GM12864 (cell line): ENCODE measurements at regions not wholly inside any gene's neighbourhood (a gene's known extent, or its start where the extent isn't known, plus 50 kb on each side); places are given as distances from the start of the nearest gene placed in this dataset.
"Not testable (repeated sequence)": the region's sequence is repeated elsewhere in the genome, so short reads cannot be mapped to it uniquely, and the experiment has no call there.

Experiments used
- DNase-seq: peaks from one replicate; pipeline ENCODE4 v3.0.0-alpha.2; 2011; ENCODE audit warnings: low read depth
- H3K4me3 ChIP-seq: 2 replicates; pipeline ENCODE4 v1.5.1; 2011; ENCODE audit warnings: mild to moderate bottlenecking, low read depth, low read length, control low read depth
- TF ChIP-seq, protein P1 (sequence below): IDR thresholded peaks from 2 replicates; pipeline ENCODE4 v1.5.1; 2011; ENCODE audit warnings: low read depth, mild to moderate bottlenecking, moderate library complexity, low read length, control low read depth, inconsistent platforms; ENCODE audit errors: missing control alignments

DNA sequence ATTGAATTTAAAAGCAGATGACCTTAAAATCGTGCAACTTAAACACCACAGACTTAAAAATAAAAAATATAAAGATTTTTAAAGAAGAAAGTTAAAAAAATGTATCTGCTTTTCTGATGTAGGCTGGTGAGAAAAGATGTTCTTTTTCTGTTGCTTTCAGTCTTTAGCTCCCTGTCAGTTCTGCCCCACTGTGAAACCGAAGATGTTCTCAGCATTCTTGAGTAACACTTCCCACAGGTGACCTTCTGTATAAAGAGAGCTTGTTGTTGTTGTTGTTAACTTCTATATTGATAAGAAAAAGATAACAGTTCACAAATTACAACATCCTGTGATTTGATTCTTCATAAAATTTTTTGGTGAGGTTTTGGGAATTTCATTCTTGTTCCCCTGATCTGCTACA, 377.9 kb upstream of the RGS6 start:
- DNase-seq = peak; percentile 74
- no peak overlapping the region for H3K4me3 ChIP-seq
- TF ChIP-seq, protein P1, sequence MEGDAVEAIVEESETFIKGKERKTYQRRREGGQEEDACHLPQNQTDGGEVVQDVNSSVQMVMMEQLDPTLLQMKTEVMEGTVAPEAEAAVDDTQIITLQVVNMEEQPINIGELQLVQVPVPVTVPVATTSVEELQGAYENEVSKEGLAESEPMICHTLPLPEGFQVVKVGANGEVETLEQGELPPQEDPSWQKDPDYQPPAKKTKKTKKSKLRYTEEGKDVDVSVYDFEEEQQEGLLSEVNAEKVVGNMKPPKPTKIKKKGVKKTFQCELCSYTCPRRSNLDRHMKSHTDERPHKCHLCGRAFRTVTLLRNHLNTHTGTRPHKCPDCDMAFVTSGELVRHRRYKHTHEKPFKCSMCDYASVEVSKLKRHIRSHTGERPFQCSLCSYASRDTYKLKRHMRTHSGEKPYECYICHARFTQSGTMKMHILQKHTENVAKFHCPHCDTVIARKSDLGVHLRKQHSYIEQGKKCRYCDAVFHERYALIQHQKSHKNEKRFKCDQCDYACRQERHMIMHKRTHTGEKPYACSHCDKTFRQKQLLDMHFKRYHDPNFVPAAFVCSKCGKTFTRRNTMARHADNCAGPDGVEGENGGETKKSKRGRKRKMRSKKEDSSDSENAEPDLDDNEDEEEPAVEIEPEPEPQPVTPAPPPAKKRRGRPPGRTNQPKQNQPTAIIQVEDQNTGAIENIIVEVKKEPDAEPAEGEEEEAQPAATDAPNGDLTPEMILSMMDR = no peak

DNA sequence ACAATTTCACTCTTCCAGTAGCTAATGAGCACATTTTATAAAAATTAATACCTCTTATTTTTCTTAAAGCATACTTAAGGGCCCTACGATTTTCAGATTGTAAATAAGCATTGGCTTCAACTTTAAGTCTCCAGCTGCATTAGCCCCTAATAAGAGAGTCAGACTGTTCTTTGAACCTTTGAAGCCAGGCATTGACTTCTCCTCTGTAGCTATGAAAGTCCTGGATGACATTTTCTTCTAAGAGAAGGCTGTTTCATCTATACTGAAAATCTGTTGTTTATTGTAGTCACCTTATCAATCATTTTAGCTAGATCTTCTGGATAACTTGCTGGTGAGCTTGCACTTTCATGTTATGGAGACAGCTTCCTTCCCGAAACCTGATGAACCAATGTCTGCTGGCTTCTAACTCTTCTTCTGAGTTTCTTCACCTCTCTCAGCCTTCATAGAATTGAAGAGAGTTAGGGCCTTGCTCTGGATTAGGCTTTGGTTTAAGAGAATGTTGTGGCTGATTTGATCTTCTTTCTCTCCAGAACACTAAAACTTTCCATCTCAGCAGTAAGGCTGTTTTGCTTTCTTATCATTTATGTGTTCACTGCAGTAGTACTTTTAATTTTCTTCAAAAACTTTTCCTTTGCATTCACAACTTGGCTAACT, 377.1 kb upstream of the RGS6 start:
- TF ChIP-seq, protein P1 = no peak
- peak; percentile 30 for DNase-seq
- H3K4me3 ChIP-seq = no peak overlapping the region

DNA sequence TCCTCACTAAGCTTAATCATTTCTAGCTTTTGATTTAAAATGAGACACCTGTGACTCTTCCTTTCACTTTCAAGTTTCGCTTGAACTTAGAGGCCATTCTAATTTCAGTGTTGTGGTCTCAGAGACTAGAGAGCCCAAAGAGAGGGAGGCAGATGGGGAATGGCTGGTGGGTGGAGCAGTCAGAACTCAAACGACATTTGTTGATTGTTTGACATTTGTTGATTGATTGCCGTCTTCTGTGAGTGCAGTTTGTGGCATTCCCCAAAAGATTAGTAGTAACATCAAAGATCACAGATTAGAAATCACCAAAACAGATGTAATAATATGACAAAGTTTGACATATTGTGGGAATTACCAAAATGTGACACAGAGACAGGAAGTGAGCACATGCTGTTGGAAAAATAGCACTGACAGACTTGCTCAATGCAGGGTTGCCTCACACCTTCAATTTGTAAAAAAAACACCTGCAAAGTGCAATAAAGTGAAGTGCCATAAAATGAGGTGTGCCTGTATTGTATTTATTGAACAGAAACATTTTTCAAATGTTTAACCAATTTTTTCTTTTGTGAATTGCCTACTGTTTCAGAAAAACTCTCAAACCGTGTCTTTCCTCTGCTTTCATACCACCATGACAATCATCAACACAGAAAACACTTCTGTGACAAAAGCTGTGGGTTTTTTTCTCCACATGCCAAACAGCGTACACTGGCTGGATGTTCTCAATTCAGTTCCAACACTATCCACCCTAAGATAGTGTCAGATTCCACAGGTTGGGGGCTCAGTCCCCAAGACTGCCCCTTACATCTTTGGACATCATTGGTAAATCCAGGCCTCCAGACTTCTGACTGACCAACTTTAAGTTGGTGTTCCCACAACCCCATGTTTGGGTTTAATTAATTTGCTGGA, 376.3 kb upstream of the RGS6 start:
- TF ChIP-seq, protein P1 = no peak
- H3K4me3 ChIP-seq = no peak overlapping the region
- peak; percentile 92 for DNase-seq

DNA sequence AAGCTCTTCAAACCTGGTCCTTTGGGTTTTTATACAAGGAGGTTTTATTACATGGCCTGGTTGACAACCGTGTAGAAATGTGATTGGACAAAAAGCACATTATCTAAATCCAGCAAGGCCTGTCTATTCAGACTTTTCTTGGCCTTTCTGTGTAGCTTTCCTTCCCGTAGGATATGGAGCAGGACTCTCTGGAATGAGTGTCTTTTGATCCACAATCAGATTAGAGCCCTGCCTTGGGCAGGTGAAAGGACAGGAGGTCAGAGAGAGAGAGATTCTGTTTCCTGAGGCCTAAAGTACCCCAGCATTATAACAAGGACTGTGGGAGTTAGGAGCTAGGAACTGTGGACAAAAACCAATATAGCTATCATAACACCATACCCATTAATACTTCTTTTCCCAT, 375.5 kb upstream of the RGS6 start:
- H3K4me3 ChIP-seq = no peak overlapping the region
- DNase-seq = no peak
- TF ChIP-seq, protein P1 = no peak

DNA sequence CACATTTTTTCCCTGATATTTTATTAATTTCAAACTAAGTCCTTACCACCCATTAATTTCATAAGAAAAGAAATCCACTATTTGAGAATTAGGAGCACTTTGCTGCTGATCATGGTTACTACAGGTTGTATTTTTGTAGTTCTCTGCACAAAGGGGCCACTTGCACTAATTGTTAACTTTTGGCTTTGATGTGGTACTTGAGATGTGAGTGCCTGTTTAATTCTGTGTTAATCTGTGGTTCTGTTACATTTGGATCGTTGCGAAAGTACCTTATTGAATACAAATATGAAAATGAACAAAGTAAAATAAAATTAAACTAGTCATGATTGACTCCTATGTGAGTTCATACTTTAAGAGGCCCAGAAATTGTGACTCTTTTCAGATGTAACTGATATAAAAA, 374.9 kb upstream of the RGS6 start:
- TF ChIP-seq, protein P1 = no peak
- no peak for DNase-seq
- no peak overlapping the region for H3K4me3 ChIP-seq

DNA sequence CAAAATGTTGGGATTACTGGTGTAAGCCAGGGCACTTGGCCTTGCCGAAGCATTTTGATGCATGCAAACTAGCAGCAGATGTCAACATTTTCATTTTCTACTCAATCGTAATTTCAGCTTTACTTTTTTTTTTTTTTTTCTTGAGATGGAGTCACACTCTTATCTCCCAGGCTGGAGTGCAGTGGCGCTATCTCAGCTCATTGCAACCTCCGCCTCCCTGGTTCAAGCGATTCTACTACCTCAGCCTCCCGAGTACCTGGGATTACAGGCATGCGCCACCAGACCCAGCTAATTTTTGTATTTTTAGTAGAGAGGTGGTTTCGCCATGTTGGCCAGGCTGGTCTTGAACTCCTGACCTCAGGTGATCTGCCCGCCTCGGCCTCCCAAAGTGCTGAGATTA, 373.3 kb upstream of the RGS6 start:
- not testable (repeated sequence) for DNase-seq, H3K4me3 ChIP-seq

DNA sequence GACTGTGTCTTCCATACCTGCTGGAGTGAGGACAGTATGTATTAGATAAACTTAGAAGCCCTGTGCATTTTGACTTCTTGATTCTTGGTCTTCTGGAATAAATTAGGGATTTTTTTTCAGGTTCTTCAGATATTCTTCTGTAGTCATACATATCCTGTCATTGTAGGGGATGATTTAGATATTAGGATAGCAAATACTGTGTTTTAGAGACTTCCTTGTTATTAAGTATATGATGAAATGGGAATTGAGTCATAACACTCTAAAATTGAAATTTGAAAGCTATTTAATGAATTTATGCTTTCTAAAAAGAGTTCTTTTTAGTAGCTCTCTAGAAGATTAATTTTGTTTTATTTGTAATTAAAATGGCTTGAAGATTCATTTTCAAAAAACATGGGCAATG, 371.5 kb upstream of the RGS6 start:
- no peak overlapping the region for H3K4me3 ChIP-seq
- TF ChIP-seq, protein P1 = no peak
- DNase-seq = no peak
